GM13977 (cell line): ENCODE measurements at regions not wholly inside any gene's neighbourhood (a gene's known extent, or its start where the extent isn't known, plus 50 kb on each side); places are given as distances from the start of the nearest gene placed in this dataset.

Source experiments
- DNase-seq: peaks from one replicate; pipeline ENCODE4 v3.0.0; 2012; ENCODE audit warnings: low spot score
- CTCF ChIP-seq: IDR thresholded peaks from 2 replicates; pipeline ENCODE4 v1.5.1; 2012; ENCODE audit warnings: mild to moderate bottlenecking, control low read depth; ENCODE audit not compliant: insufficient read depth; ENCODE audit errors: extremely low read depth, missing control alignments
- in situ Hi-C: fragments of 300-500 bp; cut with MboI; formaldehyde crosslinking; loops from one replicate; pipeline ENCODE4 v1.12.0; 2022; ENCODE audit warnings: low sequenced_read_pairs, low pct_unique_long_range_greater_than_20kb, mixed read lengths, inconsistent platforms; ENCODE audit not compliant: unreplicated experiment

GRCh38 chr21:28380241-28380640, 612.4 kb downstream of the LTN1 start:
- TF ChIP-seq CTCF, result no peak
- in situ Hi-C loops, result no loop called here
- DNase-seq, result no peak

GRCh38 chr21:28378026-28378425, 614.7 kb downstream of the LTN1 start:
- DNase-seq, result no peak
- in situ Hi-C loops, result no loop called here
- TF ChIP-seq CTCF, result no peak

- no peak for TF ChIP-seq CTCF
- DNase-seq, result no peak
- in situ Hi-C loops, result no loop called here
Observed at GRCh38 chr21:28375708-28376385, 616.8 kb downstream of the LTN1 start.

- no peak for TF ChIP-seq CTCF
- DNase-seq, result no peak
- in situ Hi-C loops, result no loop called here
Observed at GRCh38 chr21:28374881-28375280, 617.8 kb downstream of the LTN1 start.

GRCh38 chr21:28371713-28372112, 621.0 kb downstream of the LTN1 start:
- no peak for DNase-seq
- in situ Hi-C loops, result no loop called here
- no peak for TF ChIP-seq CTCF

- no peak for DNase-seq
- TF ChIP-seq CTCF, result no peak
- in situ Hi-C loops, result no loop called here
Observed at GRCh38 chr21:28359300-28359699, 633.4 kb downstream of the LTN1 start.
